ENCODE measurements at regions not wholly inside any gene's neighbourhood (a gene's known extent, or its start where the extent isn't known, plus 50 kb on each side); places are given as distances from the start of the nearest gene placed in this dataset.
A peak's percentile ranks its signal among the peaks of the same experiment; 100 is the strongest.
"Not testable (repeated sequence)": the region's sequence is repeated elsewhere in the genome, so short reads cannot be mapped to it uniquely, and the experiment has no call there.

GRCh38 chr7:149930374-149931068 lies 56.8 kb downstream of the ATP6V0E2 start:
- not testable (repeated sequence) for DNase-seq

GRCh38 chr7:149933776-149934175 lies 60.0 kb downstream of the ATP6V0E2 start:
- DNase-seq, result not testable (repeated sequence)

GRCh38 chr7:149947346-149947745 lies 73.6 kb downstream of the ATP6V0E2 start:
- not testable (repeated sequence) for DNase-seq

- not testable (repeated sequence) for DNase-seq
These were observed 74.7 kb downstream of the ATP6V0E2 start for GRCh38 chr7:149948444-149948843.

- peak in 1 of 5 experiments; percentile 42 for DNase-seq
These were observed 76.3 kb downstream of the ATP6V0E2 start for GRCh38 chr7:149949863-149950577.

- DNase-seq, result not testable (repeated sequence)
These were observed 76.8 kb downstream of the ATP6V0E2 start for GRCh38 chr7:149950578-149950924.

GRCh38 chr7:149951579-149951978 lies 77.8 kb downstream of the ATP6V0E2 start:
- DNase-seq, result not testable (repeated sequence)

GRCh38 chr7:149958880-149959279 lies 85.1 kb downstream of the ATP6V0E2 start:
- not testable (repeated sequence) for DNase-seq

GRCh38 chr7:149960863-149961262 lies 87.1 kb downstream of the ATP6V0E2 start:
- peak in 2 of 5 experiments; percentile 9 to 83 for DNase-seq

- DNase-seq, result peak in 2 of 5 experiments; percentile 19 to 80
These were observed 88.1 kb downstream of the ATP6V0E2 start for GRCh38 chr7:149961878-149962277.

GRCh38 chr7:149962685-149963319 lies 89.0 kb downstream of the ATP6V0E2 start:
- not testable (repeated sequence) for DNase-seq

GRCh38 chr7:149963985-149964384 lies 90.2 kb downstream of the ATP6V0E2 start:
- not testable (repeated sequence) for DNase-seq

GRCh38 chr7:149966444-149966843 lies 92.7 kb downstream of the ATP6V0E2 start:
- DNase-seq, result not testable (repeated sequence)

GRCh38 chr7:149972977-149973376 lies 99.2 kb downstream of the ATP6V0E2 start:
- DNase-seq, result not testable (repeated sequence)

- DNase-seq, result not testable (repeated sequence)
These were observed 99.9 kb downstream of the ATP6V0E2 start for GRCh38 chr7:149973681-149974080.

- not testable (repeated sequence) for DNase-seq
These were observed 101.8 kb downstream of the ATP6V0E2 start for GRCh38 chr7:149975608-149976007.

- DNase-seq, result not testable (repeated sequence)
These were observed 104.8 kb downstream of the ATP6V0E2 start for GRCh38 chr7:149978537-149978936.

- not testable (repeated sequence) for DNase-seq
These were observed 105.2 kb downstream of the ATP6V0E2 start for GRCh38 chr7:149978944-149979343.

- not testable (repeated sequence) for DNase-seq
These were observed 108.9 kb downstream of the ATP6V0E2 start for GRCh38 chr7:149982537-149983112.

GRCh38 chr7:149986866-149987265 lies 113.1 kb downstream of the ATP6V0E2 start:
- DNase-seq, result not testable (repeated sequence)

- not testable (repeated sequence) for DNase-seq
These were observed 118.0 kb downstream of the ATP6V0E2 start for GRCh38 chr7:149991652-149992302.

- DNase-seq, result not testable (repeated sequence)
These were observed 118.6 kb downstream of the ATP6V0E2 start for GRCh38 chr7:149992366-149992765.

Measured in T-helper 2 cell (primary cell).